HEK293T (cell line): ENCODE measurements at regions not wholly inside any gene's neighbourhood (a gene's known extent, or its start where the extent isn't known, plus 50 kb on each side); places are given as distances from the start of the nearest gene placed in this dataset.

ENCODE experiments used
- BHLHE40 ChIP-seq: fragments of 450-650 bp; IDR thresholded peaks from 2 replicates; pipeline ENCODE4 v1.6.1; 2016; ENCODE audit warnings: mild to moderate bottlenecking, moderate library complexity, borderline replicate concordance
- FOXA1 ChIP-seq: fragments of 450-650 bp; IDR thresholded peaks from 2 replicates; pipeline ENCODE4 v1.6.1; 2016; ENCODE audit warnings: mild to moderate bottlenecking
- L3MBTL2 ChIP-seq: fragments of 450-650 bp; conservative IDR thresholded peaks from 2 replicates; pipeline ENCODE4 v1.6.1; 2016; ENCODE audit warnings: mild to moderate bottlenecking
- LEF1 ChIP-seq: fragments of 450-650 bp; IDR thresholded peaks from 2 replicates; pipeline ENCODE4 v1.6.1; 2017; ENCODE audit warnings: mild to moderate bottlenecking, borderline replicate concordance
- SP1 ChIP-seq: fragments of 450-650 bp; IDR thresholded peaks from 2 replicates; pipeline ENCODE4 v1.6.1; 2017
- SUZ12 ChIP-seq: fragments of 450-650 bp; IDR thresholded peaks from 2 replicates; pipeline ENCODE4 v1.6.1; 2016; ENCODE audit warnings: mild to moderate bottlenecking
- TARDBP ChIP-seq: fragments of 450-650 bp; IDR thresholded peaks from 2 replicates; pipeline ENCODE4 v1.6.1; 2016
- ZNF384 ChIP-seq: fragments of 450-650 bp; IDR thresholded peaks from 2 replicates; pipeline ENCODE4 v1.6.1; 2016
- TF ChIP-seq, protein P1 (sequence below): fragments of 450-650 bp; IDR thresholded peaks from 2 replicates; pipeline ENCODE4 v1.6.1; 2016

GRCh38 chr2:145687442-145688134 lies 1167.7 kb upstream of the ZEB2 start:
- TF ChIP-seq, protein P1, sequence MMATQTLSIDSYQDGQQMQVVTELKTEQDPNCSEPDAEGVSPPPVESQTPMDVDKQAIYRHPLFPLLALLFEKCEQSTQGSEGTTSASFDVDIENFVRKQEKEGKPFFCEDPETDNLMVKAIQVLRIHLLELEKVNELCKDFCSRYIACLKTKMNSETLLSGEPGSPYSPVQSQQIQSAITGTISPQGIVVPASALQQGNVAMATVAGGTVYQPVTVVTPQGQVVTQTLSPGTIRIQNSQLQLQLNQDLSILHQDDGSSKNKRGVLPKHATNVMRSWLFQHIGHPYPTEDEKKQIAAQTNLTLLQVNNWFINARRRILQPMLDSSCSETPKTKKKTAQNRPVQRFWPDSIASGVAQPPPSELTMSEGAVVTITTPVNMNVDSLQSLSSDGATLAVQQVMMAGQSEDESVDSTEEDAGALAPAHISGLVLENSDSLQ, result no peak
- TF ChIP-seq ZNF384 (no peak), LEF1 (no peak), SP1 (no peak), FOXA1 (no peak), TARDBP (no peak), L3MBTL2 (no peak), BHLHE40 (no peak), SUZ12 (no peak)
